Dendritic cell treated with granulocyte-macrophage colony-stimulating factor and Interleukin-4, amounts not matched to agents 40 ng/mL and 50 ng/mL, for 4 days (primary cell): ENCODE measurements at regions not wholly inside any gene's neighbourhood (a gene's known extent, or its start where the extent isn't known, plus 50 kb on each side); places are given as distances from the start of the nearest gene placed in this dataset.
"Not testable (repeated sequence)": the region's sequence is repeated elsewhere in the genome, so short reads cannot be mapped to it uniquely, and the experiment has no call there.

Experiments
- H3K27ac Mint-ChIP-seq: one replicate; pipeline ENCODE4 v1.8.0; 2022; ENCODE audit warnings: mild to moderate bottlenecking, mixed read lengths
- H3K27me3 Mint-ChIP-seq: one replicate; pipeline ENCODE4 v1.8.0; 2022; ENCODE audit warnings: mild to moderate bottlenecking, mixed read lengths
- H3K36me3 Mint-ChIP-seq: one replicate; pipeline ENCODE4 v1.8.0; 2022; ENCODE audit warnings: low read depth, mixed read lengths
- H3K4me1 Mint-ChIP-seq: one replicate; pipeline ENCODE4 v1.8.0; 2022; ENCODE audit warnings: low read depth, mixed read lengths
- H3K4me3 Mint-ChIP-seq: one replicate; pipeline ENCODE4 v1.8.0; 2022; ENCODE audit warnings: mild to moderate bottlenecking, moderate library complexity, mixed read lengths
- H3K9me3 Mint-ChIP-seq: one replicate; pipeline ENCODE4 v1.8.0; 2022; ENCODE audit warnings: mixed read lengths
- intact Hi-C: fragments of 100-400 bp; cut with micrococcal nuclease; formaldehyde crosslinking; loops from one replicate; pipeline ENCODE4 v1.15.0; 2022

GRCh38 chrX:113274345-113274744 lies 433.7 kb upstream of the AMOT start:
- intact Hi-C loops = no loop called here
- Mint-ChIP-seq H3K9me3 (peaks cover 12% of the 10 kb centered on the region), H3K27me3 (no peaks in the 10 kb centered on the region), H3K36me3 (no peaks in the 10 kb centered on the region), H3K27ac (no peak overlapping the region), H3K4me3 (no peak overlapping the region), H3K4me1 (no peaks in the 10 kb centered on the region)

DNA sequence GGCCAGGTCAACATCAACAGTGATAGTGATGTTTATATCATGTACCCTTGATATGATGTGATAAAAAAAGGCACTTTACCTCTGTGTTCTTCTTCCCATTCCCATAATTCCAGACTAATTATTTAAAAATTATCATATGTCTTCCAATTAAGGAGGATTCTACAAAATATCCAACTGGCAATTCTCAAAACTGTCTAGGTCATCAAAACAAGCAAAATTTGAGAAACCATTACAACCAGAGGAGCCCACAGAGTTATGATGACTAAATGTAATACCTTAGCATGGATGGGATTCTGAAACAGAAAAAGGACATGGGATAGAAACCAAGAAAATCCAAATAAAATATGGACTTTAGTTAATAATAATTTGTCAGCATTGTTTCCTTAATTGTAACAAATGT lies 428.6 kb upstream of the AMOT start:
- H3K36me3 Mint-ChIP-seq = no peaks in the 10 kb centered on the region
- H3K27me3 Mint-ChIP-seq = no peaks in the 10 kb centered on the region
- intact Hi-C loops = no loop called here
- no peak overlapping the region for H3K27ac Mint-ChIP-seq
- no peak overlapping the region for H3K4me3 Mint-ChIP-seq
- no peaks in the 10 kb centered on the region for H3K4me1 Mint-ChIP-seq
- H3K9me3 Mint-ChIP-seq = no peaks in the 10 kb centered on the region

GRCh38 chrX:113260474-113260873 lies 419.8 kb upstream of the AMOT start:
- intact Hi-C loops = no loop called here
- no peak overlapping the region for H3K27ac Mint-ChIP-seq
- H3K27me3 Mint-ChIP-seq = no peaks in the 10 kb centered on the region
- no peaks in the 10 kb centered on the region for H3K9me3 Mint-ChIP-seq
- H3K4me1 Mint-ChIP-seq = no peaks in the 10 kb centered on the region
- no peaks in the 10 kb centered on the region for H3K36me3 Mint-ChIP-seq
- H3K4me3 Mint-ChIP-seq = no peak overlapping the region

GRCh38 chrX:113222305-113222704 lies 381.7 kb upstream of the AMOT start:
- no peak overlapping the region for H3K4me3 Mint-ChIP-seq
- peaks cover 5% of the 10 kb centered on the region for H3K9me3 Mint-ChIP-seq
- no peak overlapping the region for H3K27ac Mint-ChIP-seq
- no peaks in the 10 kb centered on the region for H3K27me3 Mint-ChIP-seq
- H3K4me1 Mint-ChIP-seq = no peaks in the 10 kb centered on the region
- intact Hi-C loops = no loop called here
- no peaks in the 10 kb centered on the region for H3K36me3 Mint-ChIP-seq

DNA sequence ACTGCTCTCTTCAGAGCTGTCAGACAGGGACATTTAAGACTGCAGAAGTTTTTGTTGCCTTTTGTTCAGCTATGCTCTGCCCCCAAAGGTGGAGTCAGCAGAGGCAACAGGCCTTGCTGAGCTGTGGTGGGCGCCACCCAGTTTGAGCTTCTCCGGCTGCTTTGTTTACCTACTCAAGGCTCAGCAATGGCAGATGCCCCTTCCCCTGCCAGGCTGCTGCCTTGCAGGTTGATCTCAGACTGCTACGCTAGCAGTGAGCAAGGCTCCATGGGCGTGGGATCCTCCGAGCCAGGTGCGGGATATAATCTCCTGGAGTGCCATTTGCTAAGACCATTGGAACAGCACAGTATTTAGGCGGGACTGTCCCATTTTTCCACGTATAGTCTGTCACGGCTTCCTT lies 371.4 kb upstream of the AMOT start:
- no peaks in the 10 kb centered on the region for H3K36me3 Mint-ChIP-seq
- H3K4me1 Mint-ChIP-seq = no peaks in the 10 kb centered on the region
- H3K27me3 Mint-ChIP-seq = no peaks in the 10 kb centered on the region
- no peak overlapping the region for H3K4me3 Mint-ChIP-seq
- H3K9me3 Mint-ChIP-seq = peaks cover 24% of the 10 kb centered on the region
- intact Hi-C loops = no loop called here
- no peak overlapping the region for H3K27ac Mint-ChIP-seq

- Mint-ChIP-seq H3K4me1 (no peaks in the 10 kb centered on the region), H3K36me3 (no peaks in the 10 kb centered on the region), H3K27ac (no peak overlapping the region), H3K27me3 (no peaks in the 10 kb centered on the region), H3K4me3 (no peak overlapping the region), H3K9me3 (peaks cover 24% of the 10 kb centered on the region)
- intact Hi-C loops = no loop called here
Observed at GRCh38 chrX:113202601-113203000, 362.0 kb upstream of the AMOT start.

GRCh38 chrX:113195949-113196348 lies 355.3 kb upstream of the AMOT start:
- Mint-ChIP-seq H3K27ac (no peak overlapping the region), H3K9me3 (peaks cover 9% of the 10 kb centered on the region), H3K4me3 (no peak overlapping the region), H3K27me3 (no peaks in the 10 kb centered on the region), H3K36me3 (no peaks in the 10 kb centered on the region), H3K4me1 (no peaks in the 10 kb centered on the region)
- intact Hi-C loops = no loop called here

GRCh38 chrX:113192418-113192817 lies 351.8 kb upstream of the AMOT start:
- H3K9me3 Mint-ChIP-seq = no peaks in the 10 kb centered on the region
- H3K36me3 Mint-ChIP-seq = no peaks in the 10 kb centered on the region
- intact Hi-C loops = no loop called here
- no peaks in the 10 kb centered on the region for H3K27me3 Mint-ChIP-seq
- H3K4me1 Mint-ChIP-seq = no peaks in the 10 kb centered on the region
- H3K4me3 Mint-ChIP-seq = no peak overlapping the region
- H3K27ac Mint-ChIP-seq = no peak overlapping the region

DNA sequence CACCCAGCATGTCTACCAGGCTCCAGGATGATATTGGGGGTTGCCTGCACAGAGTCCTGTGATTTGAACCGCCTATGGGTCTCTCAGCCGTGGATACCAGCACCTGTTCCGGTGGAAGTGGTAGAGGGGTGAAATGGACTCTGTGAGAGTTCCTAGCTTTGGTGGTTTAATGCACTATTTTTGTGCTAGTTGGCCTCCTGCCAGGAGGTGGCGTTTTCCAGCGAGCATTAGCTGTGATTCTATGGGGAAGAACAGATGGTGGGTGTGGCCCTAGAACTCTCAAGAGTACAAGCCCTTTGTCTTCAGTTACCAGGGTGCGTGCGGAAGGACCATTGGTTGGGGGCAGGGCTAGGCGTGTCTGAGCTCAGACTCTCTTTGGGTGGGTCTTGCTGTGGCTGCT lies 316.9 kb upstream of the AMOT start:
- Mint-ChIP-seq H3K4me1 (no peaks in the 10 kb centered on the region), H3K9me3 (peaks cover 37% of the 10 kb centered on the region), H3K36me3 (no peaks in the 10 kb centered on the region), H3K27me3 (no peaks in the 10 kb centered on the region), H3K4me3 (no peak overlapping the region), H3K27ac (no peak overlapping the region)
- intact Hi-C loops = no loop called here

DNA sequence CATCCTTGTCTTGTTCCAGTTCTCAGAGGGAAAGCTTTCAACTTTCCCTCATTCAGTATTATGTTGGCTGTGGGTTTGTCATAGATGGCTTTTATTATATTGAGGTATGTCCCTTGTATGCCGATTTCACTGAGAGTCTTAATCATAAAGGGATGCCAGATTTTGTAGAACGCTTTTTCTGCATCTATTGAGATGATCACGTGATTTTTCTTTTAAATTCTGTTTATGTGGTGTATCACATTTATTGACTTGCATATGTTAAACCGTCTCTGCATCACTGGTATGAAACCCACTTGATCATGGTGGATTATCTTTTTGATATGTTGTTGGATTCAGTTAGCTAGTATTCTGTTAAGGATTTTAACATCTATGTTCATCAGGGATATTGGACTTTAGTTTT lies 313.7 kb upstream of the AMOT start:
- H3K27me3 Mint-ChIP-seq, H3K4me3 Mint-ChIP-seq, H3K36me3 Mint-ChIP-seq, intact Hi-C loops, H3K27ac Mint-ChIP-seq, H3K4me1 Mint-ChIP-seq: not testable (repeated sequence)
- H3K9me3 Mint-ChIP-seq = peaks cover 36% of the 10 kb centered on the region

- H3K9me3 Mint-ChIP-seq = peaks cover 11% of the 10 kb centered on the region
- H3K36me3 Mint-ChIP-seq = no peaks in the 10 kb centered on the region
- intact Hi-C loops = no loop called here
- H3K4me1 Mint-ChIP-seq = no peaks in the 10 kb centered on the region
- no peaks in the 10 kb centered on the region for H3K27me3 Mint-ChIP-seq
- no peak overlapping the region for H3K4me3 Mint-ChIP-seq
- H3K27ac Mint-ChIP-seq = no peak overlapping the region
Observed at GRCh38 chrX:113136836-113137235, 296.2 kb upstream of the AMOT start.

DNA sequence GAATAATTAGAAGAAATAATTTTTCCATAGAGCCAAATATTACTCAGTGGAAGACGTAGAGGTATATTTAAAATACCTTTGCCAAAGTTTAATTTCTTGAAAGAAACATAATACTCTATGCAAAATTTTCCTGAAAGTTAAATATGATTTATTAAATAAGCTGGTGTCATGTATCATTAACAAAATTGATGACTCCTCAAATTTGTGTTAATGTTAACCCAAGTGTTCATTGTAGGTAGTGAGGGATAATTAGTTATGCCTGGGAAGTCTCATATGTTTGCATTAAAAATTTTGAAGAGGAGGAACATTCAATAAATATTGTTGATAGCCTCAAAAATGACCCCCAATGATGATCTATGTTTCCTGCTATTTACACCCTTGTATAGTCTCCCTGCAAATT lies 292.7 kb upstream of the AMOT start:
- H3K9me3 Mint-ChIP-seq = peaks cover 11% of the 10 kb centered on the region
- no peak overlapping the region for H3K27ac Mint-ChIP-seq
- H3K27me3 Mint-ChIP-seq = no peaks in the 10 kb centered on the region
- no peaks in the 10 kb centered on the region for H3K4me1 Mint-ChIP-seq
- no peak overlapping the region for H3K4me3 Mint-ChIP-seq
- H3K36me3 Mint-ChIP-seq = no peaks in the 10 kb centered on the region
- intact Hi-C loops = no loop called here

DNA sequence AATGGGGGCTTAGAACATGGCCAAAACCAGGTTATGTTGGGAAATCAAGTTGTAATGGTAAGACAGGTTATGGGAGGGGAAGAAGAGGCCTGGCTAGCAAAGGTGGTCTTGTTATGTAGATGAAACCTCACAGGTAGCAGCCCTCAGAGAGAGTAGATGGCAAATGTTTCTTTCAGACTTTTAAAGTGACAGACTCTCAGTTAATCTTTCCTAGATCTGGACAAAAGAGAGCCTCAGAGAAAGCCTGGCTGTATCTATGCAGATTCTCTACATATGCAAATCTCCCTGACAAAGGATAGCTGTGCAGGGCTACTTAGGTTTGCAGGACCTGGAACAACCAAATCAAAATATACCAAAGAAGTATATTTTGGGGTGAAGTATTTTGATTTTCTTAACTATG lies 284.1 kb upstream of the AMOT start:
- Mint-ChIP-seq H3K4me1 (no peaks in the 10 kb centered on the region), H3K36me3 (no peaks in the 10 kb centered on the region)

GRCh38 chrX:113075521-113075920 lies 234.9 kb upstream of the AMOT start:
- Mint-ChIP-seq H3K27ac (no peak overlapping the region), H3K4me1 (no peaks in the 10 kb centered on the region), H3K4me3 (no peak overlapping the region), H3K36me3 (no peaks in the 10 kb centered on the region), H3K27me3 (no peaks in the 10 kb centered on the region), H3K9me3 (no peaks in the 10 kb centered on the region)
- intact Hi-C loops = no loop called here

More for the DNA sequence above, 284.1 kb upstream of the AMOT start:
- no peak overlapping the region for H3K27ac Mint-ChIP-seq
- intact Hi-C loops = no loop called here
- no peaks in the 10 kb centered on the region for H3K9me3 Mint-ChIP-seq
- no peak overlapping the region for H3K4me3 Mint-ChIP-seq
- no peaks in the 10 kb centered on the region for H3K27me3 Mint-ChIP-seq

DNA sequence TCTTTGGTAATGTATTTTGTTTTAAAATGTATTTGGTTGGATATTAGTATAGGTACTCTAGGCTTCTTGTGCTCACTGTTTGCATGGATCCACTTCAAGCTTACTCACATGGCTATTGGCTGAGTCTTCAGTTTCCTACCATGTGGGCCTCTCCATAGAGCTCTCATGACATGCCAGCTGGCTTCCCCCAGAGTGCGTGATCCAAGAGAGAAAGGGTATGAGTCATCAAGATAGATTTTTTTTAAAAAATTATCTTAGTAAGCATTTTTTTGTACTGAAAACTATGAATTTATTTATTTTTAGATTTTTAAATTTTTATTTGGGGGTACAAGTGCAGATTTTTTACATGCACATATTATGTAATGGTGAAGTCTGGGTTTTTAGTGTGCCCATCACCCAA lies 219.1 kb upstream of the AMOT start:
- Mint-ChIP-seq H3K36me3 (no peaks in the 10 kb centered on the region), H3K9me3 (no peaks in the 10 kb centered on the region), H3K27ac (no peak overlapping the region), H3K4me1 (no peaks in the 10 kb centered on the region), H3K27me3 (no peaks in the 10 kb centered on the region), H3K4me3 (no peak overlapping the region)
- intact Hi-C loops = no loop called here

DNA sequence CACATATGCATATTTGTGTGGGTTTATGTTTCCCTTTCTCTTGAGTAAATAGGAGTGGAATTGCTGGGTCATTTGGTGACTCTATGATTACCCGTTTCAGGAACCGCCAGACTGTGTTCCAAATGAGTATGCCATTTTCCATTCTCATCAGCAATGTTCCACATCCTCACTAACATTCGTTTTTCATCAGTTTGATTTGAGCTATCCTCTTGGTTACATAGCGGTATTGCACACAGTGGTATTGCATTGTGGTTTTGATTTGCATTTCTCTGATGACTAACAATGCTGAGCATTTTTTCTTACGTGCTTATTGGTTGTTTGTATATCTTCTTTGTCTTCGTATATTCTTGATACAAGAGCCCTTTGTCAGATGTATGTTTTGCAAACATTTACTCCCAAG lies 218.0 kb upstream of the AMOT start:
- no peak overlapping the region for H3K4me3 Mint-ChIP-seq
- intact Hi-C loops = no loop called here
- H3K4me1 Mint-ChIP-seq = no peaks in the 10 kb centered on the region
- H3K36me3 Mint-ChIP-seq = no peaks in the 10 kb centered on the region
- no peak overlapping the region for H3K27ac Mint-ChIP-seq
- H3K9me3 Mint-ChIP-seq = no peaks in the 10 kb centered on the region
- H3K27me3 Mint-ChIP-seq = no peaks in the 10 kb centered on the region
